ENCODE measurements at regions not wholly inside any gene's neighbourhood (a gene's known extent, or its start where the extent isn't known, plus 50 kb on each side); places are given as distances from the start of the nearest gene placed in this dataset.
"Not testable (repeated sequence)": the region's sequence is repeated elsewhere in the genome, so short reads cannot be mapped to it uniquely, and the experiment has no call there.

- no peak for DNase-seq (ENCODE audit: insufficient read length, low spot score, missing footprints)
- Histone ChIP-seq H3K27me3 (ENCODE audit: insufficient read depth, low read length) (no peaks in the 10 kb centered on the region), H3K79me2 (ENCODE audit: insufficient read depth, low read length) (no peaks in the 10 kb centered on the region), H3K4me1 (ENCODE audit: insufficient read depth, low read length) (peaks cover 4% of the 10 kb centered on the region), H2AFZ (ENCODE audit: low read length) (no peak overlapping the region), H3K9me3 (ENCODE audit: low read depth, low read length) (peaks cover 3% of the 10 kb centered on the region), H3K4me2 (ENCODE audit: insufficient read depth, low read length) (no peak overlapping the region), H4K20me1 (ENCODE audit: insufficient read depth, low read length) (no peaks in the 10 kb centered on the region), H3K4me3 (ENCODE audit: insufficient read depth, low read length) (no peak overlapping the region), H3K27ac (ENCODE audit: low read depth, low read length) (peak overlapping the region; percentile 56), H3K36me3 (ENCODE audit: insufficient read depth, low read length) (no peaks in the 10 kb centered on the region)
- no peak for TF ChIP-seq CTCF (IDR thresholded peaks at IDR 0.05; ENCODE audit: extremely low read depth, low read depth, low read length)
Measured at GRCh38 chr2:13662055-13662454, 945.3 kb downstream of the TRIB2 start.

GRCh38 chr2:13666582-13667414 lies 950.1 kb downstream of the TRIB2 start:
- no peak overlapping the region for H2AFZ ChIP-seq (ENCODE audit: low read length)
- no peaks in the 10 kb centered on the region for H3K4me1 ChIP-seq (ENCODE audit: insufficient read depth, low read length)
- H4K20me1 ChIP-seq (ENCODE audit: insufficient read depth, low read length) = no peaks in the 10 kb centered on the region
- no peak for TF ChIP-seq CTCF (IDR thresholded peaks at IDR 0.05; ENCODE audit: extremely low read depth, low read depth, low read length)
- no peaks in the 10 kb centered on the region for H3K27me3 ChIP-seq (ENCODE audit: insufficient read depth, low read length)
- H3K9me3 ChIP-seq (ENCODE audit: low read depth, low read length) = peaks cover 3% of the 10 kb centered on the region
- H3K36me3 ChIP-seq (ENCODE audit: insufficient read depth, low read length) = no peaks in the 10 kb centered on the region
- DNase-seq (ENCODE audit: insufficient read length, low spot score, missing footprints) = no peak
- H3K27ac ChIP-seq (ENCODE audit: low read depth, low read length) = no peak overlapping the region
- H3K79me2 ChIP-seq (ENCODE audit: insufficient read depth, low read length) = no peaks in the 10 kb centered on the region
- no peak overlapping the region for H3K4me3 ChIP-seq (ENCODE audit: insufficient read depth, low read length)
- H3K4me2 ChIP-seq (ENCODE audit: insufficient read depth, low read length) = no peak overlapping the region

DNA sequence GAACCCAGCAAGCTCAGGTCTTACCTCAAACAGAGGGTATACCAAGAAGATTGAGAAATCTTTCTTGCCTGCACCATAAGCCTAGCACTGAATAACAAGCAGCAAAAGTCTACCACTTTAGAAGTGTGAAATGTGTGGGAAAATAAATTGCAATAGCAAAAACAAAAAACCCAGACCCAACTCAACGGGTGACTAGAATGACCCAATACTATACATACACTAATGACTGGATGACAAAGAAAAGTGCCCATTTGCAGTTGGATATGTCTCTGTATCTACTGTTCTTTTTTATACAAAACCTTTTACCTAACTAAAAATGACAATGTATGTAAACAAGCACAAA lies 950.6 kb downstream of the TRIB2 start:
- no peak overlapping the region for H3K4me2 ChIP-seq (ENCODE audit: insufficient read depth, low read length)
- no peaks in the 10 kb centered on the region for H3K27me3 ChIP-seq (ENCODE audit: insufficient read depth, low read length)
- no peak overlapping the region for H2AFZ ChIP-seq (ENCODE audit: low read length)
- no peak overlapping the region for H3K4me3 ChIP-seq (ENCODE audit: insufficient read depth, low read length)
- H3K9me3 ChIP-seq (ENCODE audit: low read depth, low read length) = peaks cover 3% of the 10 kb centered on the region
- H4K20me1 ChIP-seq (ENCODE audit: insufficient read depth, low read length) = no peaks in the 10 kb centered on the region
- H3K4me1 ChIP-seq (ENCODE audit: insufficient read depth, low read length) = no peaks in the 10 kb centered on the region
- DNase-seq (ENCODE audit: insufficient read length, low spot score, missing footprints) = no peak
- H3K79me2 ChIP-seq (ENCODE audit: insufficient read depth, low read length) = no peaks in the 10 kb centered on the region
- no peaks in the 10 kb centered on the region for H3K36me3 ChIP-seq (ENCODE audit: insufficient read depth, low read length)
- TF ChIP-seq CTCF (IDR thresholded peaks at IDR 0.05; ENCODE audit: extremely low read depth, low read depth, low read length) = no peak
- no peak overlapping the region for H3K27ac ChIP-seq (ENCODE audit: low read depth, low read length)

DNA sequence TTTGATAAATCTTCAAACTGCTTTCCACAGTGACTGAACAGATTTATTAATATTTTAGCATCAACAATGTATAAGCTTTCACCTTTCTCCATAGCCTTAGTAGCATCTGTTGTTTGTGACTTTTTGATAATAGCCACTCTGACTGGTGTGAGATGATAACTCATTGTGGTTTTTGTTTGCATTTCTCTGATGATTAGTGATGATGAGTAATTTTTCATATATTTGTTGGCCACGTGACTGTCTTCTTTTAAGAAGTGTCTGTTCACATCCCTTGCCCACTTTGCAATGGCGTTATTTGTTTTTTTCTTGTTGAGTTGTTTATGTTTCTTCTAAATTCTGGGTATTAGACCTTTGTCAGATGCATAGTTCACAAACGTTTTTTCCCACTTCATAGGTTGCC lies 952.9 kb downstream of the TRIB2 start:
- H4K20me1 ChIP-seq (ENCODE audit: insufficient read depth, low read length) = no peaks in the 10 kb centered on the region
- H3K27ac ChIP-seq (ENCODE audit: low read depth, low read length) = no peak overlapping the region
- TF ChIP-seq CTCF (IDR thresholded peaks at IDR 0.05; ENCODE audit: extremely low read depth, low read depth, low read length) = no peak
- no peak for DNase-seq (ENCODE audit: insufficient read length, low spot score, missing footprints)
- H2AFZ ChIP-seq (ENCODE audit: low read length) = no peak overlapping the region
- no peak overlapping the region for H3K4me3 ChIP-seq (ENCODE audit: insufficient read depth, low read length)
- H3K9me3 ChIP-seq (ENCODE audit: low read depth, low read length) = peaks cover under 1% of the 10 kb centered on the region
- no peaks in the 10 kb centered on the region for H3K4me1 ChIP-seq (ENCODE audit: insufficient read depth, low read length)
- H3K36me3 ChIP-seq (ENCODE audit: insufficient read depth, low read length) = no peaks in the 10 kb centered on the region
- no peaks in the 10 kb centered on the region for H3K27me3 ChIP-seq (ENCODE audit: insufficient read depth, low read length)
- no peaks in the 10 kb centered on the region for H3K79me2 ChIP-seq (ENCODE audit: insufficient read depth, low read length)
- H3K4me2 ChIP-seq (ENCODE audit: insufficient read depth, low read length) = no peak overlapping the region

DNA sequence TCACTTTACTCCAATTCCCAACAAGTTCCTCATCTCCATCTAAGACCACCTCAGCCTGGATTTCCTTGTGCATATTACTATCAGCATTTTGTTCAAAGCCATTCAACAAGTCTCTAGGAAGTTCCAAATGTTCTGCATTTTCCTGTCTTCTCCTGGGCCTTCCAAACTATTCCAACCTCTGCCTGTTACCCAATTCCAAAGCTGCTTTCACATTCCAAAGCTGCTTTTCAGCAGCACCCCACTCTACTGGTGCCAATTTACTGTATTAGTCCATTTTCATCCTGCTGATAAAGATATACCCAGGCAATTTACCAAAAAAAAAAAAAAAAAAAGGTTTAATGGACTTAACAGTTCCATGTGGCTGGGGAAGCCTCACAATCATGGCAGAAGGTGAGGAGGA lies 957.1 kb downstream of the TRIB2 start:
- not testable (repeated sequence) for H3K36me3 ChIP-seq (ENCODE audit: insufficient read depth, low read length); H3K4me1 ChIP-seq (ENCODE audit: insufficient read depth, low read length); H4K20me1 ChIP-seq (ENCODE audit: insufficient read depth, low read length); H3K4me2 ChIP-seq (ENCODE audit: insufficient read depth, low read length); H3K9me3 ChIP-seq (ENCODE audit: low read depth, low read length); H3K27ac ChIP-seq (ENCODE audit: low read depth, low read length); H2AFZ ChIP-seq (ENCODE audit: low read length); DNase-seq (ENCODE audit: insufficient read length, low spot score, missing footprints); H3K4me3 ChIP-seq (ENCODE audit: insufficient read depth, low read length); H3K27me3 ChIP-seq (ENCODE audit: insufficient read depth, low read length); H3K79me2 ChIP-seq (ENCODE audit: insufficient read depth, low read length)
